ENCODE measurements at regions not wholly inside any gene's neighbourhood (a gene's known extent, or its start where the extent isn't known, plus 50 kb on each side); places are given as distances from the start of the nearest gene placed in this dataset.

DNA sequence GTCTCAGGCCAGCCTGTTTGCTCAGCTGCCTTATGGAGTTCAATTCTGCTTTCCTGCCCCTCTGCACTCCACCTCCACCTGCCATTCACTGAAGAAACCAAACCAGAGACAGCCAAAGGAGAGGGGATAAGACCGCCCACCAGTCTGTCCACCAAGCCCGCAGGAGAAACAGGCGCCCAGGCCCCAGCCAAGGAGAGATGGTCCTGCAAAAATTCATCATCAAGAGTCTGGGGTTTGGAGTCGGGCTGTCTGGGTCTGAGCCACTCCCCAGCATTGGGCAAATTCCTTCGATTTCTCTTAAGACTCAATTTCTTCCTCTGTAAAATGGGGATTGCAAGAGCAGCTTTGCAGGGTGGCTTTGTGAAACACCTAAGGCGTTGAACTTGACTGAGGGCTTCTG lies 121.4 kb upstream of the RUNX3 start:
- H3K4me1 ChIP-seq (ENCODE audit: insufficient read depth): no peaks in the 10 kb centered on the region
- H4K20me1 ChIP-seq (ENCODE audit: insufficient read depth, poor library complexity, severe bottlenecking): no peaks in the 10 kb centered on the region
- H3K27ac ChIP-seq: no peak overlapping the region
- H3K4me2 ChIP-seq: no peak overlapping the region
- no peaks in the 10 kb centered on the region for H3K9me3 ChIP-seq (ENCODE audit: low read depth)
- H3K27me3 ChIP-seq: no peaks in the 10 kb centered on the region
- no peak overlapping the region for H3K4me3 ChIP-seq
- WGBS (ENCODE audit: low lambda C conversion rate, missing lambda C conversion rate): 81% methylated on average over 6 of the region's 6 CpGs
- DNase-seq (ENCODE audit: low spot score): no peak
- no peaks in the 10 kb centered on the region for H3K79me2 ChIP-seq
- H2AFZ ChIP-seq: no peak overlapping the region
- no peaks in the 10 kb centered on the region for H3K36me3 ChIP-seq (replicated peaks; ENCODE audit: insufficient read depth, low read depth)
- no peaks in the 10 kb centered on the region for H3K9me2 ChIP-seq (replicated peaks; ENCODE audit: insufficient read depth)
- no peak for TF ChIP-seq EZH2phosphoT487 (IDR thresholded peaks at IDR 0.05; ENCODE audit: low read depth, severe bottlenecking, unreplicated experiment)
- no peak for TF ChIP-seq EZH2 (IDR thresholded peaks at IDR 0.05; ENCODE audit: borderline replicate concordance)
- TF ChIP-seq, protein P1, sequence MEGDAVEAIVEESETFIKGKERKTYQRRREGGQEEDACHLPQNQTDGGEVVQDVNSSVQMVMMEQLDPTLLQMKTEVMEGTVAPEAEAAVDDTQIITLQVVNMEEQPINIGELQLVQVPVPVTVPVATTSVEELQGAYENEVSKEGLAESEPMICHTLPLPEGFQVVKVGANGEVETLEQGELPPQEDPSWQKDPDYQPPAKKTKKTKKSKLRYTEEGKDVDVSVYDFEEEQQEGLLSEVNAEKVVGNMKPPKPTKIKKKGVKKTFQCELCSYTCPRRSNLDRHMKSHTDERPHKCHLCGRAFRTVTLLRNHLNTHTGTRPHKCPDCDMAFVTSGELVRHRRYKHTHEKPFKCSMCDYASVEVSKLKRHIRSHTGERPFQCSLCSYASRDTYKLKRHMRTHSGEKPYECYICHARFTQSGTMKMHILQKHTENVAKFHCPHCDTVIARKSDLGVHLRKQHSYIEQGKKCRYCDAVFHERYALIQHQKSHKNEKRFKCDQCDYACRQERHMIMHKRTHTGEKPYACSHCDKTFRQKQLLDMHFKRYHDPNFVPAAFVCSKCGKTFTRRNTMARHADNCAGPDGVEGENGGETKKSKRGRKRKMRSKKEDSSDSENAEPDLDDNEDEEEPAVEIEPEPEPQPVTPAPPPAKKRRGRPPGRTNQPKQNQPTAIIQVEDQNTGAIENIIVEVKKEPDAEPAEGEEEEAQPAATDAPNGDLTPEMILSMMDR (IDR thresholded peaks at IDR 0.05; ENCODE audit: poor library complexity): no peak

DNA sequence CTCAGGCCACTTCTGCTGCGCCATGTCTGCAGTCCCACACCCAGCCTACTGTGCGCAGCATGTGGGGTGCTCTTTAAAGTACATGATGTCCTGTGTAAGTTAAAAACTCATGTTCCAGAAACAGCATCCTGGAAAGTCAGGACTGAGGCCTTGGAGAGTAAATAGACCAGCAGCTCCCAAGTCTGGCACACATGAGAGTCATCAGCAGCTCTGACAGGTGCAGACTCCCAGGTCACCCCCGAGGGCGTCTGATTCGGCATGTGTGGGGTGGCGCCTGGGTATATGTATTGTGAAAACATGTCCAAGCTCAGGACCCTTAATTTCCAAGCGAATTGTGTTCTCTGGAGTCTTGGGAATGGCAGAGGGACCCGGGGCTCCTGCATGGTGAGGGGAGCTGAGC lies 120.1 kb upstream of the RUNX3 start:
- WGBS (ENCODE audit: low lambda C conversion rate, missing lambda C conversion rate): 88% methylated on average over 8 of the region's 8 CpGs

DNA sequence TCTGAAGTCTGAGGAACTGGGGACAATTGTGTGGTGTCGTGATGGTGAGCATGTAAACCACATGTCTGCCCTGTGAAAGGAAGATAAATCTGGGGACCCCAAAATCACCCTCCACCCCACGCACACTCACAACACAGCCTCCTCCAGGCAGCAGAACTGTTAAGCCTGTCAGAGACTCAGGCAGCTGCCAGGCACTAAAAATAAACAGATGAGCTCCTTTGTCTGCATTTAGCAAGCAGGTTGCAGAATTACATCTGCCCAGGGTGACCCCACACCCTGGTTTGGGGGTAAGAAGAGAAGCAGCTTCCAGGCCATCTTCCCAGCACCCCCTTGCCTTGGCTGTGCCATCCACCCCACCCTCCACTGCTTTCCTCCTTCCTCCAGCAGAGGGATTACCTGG lies 119.1 kb upstream of the RUNX3 start:
- no peak overlapping the region for H3K4me3 ChIP-seq
- H3K27ac ChIP-seq: no peak overlapping the region
- no peak overlapping the region for H3K4me2 ChIP-seq
- H3K9me3 ChIP-seq (ENCODE audit: low read depth): no peaks in the 10 kb centered on the region
- H3K36me3 ChIP-seq (replicated peaks; ENCODE audit: insufficient read depth, low read depth): no peaks in the 10 kb centered on the region
- no peaks in the 10 kb centered on the region for H4K20me1 ChIP-seq (ENCODE audit: insufficient read depth, poor library complexity, severe bottlenecking)
- H3K27me3 ChIP-seq: no peaks in the 10 kb centered on the region
- TF ChIP-seq, protein P1 (IDR thresholded peaks at IDR 0.05; ENCODE audit: poor library complexity): no peak
- no peak for TF ChIP-seq EZH2 (IDR thresholded peaks at IDR 0.05; ENCODE audit: borderline replicate concordance)
- no peak for TF ChIP-seq EZH2phosphoT487 (IDR thresholded peaks at IDR 0.05; ENCODE audit: low read depth, severe bottlenecking, unreplicated experiment)
- H3K9me2 ChIP-seq (replicated peaks; ENCODE audit: insufficient read depth): no peaks in the 10 kb centered on the region
- no peaks in the 10 kb centered on the region for H3K4me1 ChIP-seq (ENCODE audit: insufficient read depth)
- no peak overlapping the region for H2AFZ ChIP-seq
- H3K79me2 ChIP-seq: no peaks in the 10 kb centered on the region
- 80% methylated on average over 2 of the region's 2 CpGs for WGBS (ENCODE audit: low lambda C conversion rate, missing lambda C conversion rate)
- no peak for DNase-seq (ENCODE audit: low spot score)

More for the DNA sequence above, 120.1 kb upstream of the RUNX3 start:
- Histone ChIP-seq H4K20me1 (ENCODE audit: insufficient read depth, poor library complexity, severe bottlenecking) (no peaks in the 10 kb centered on the region), H3K4me3 (no peak overlapping the region), H3K27me3 (no peaks in the 10 kb centered on the region), H3K4me1 (ENCODE audit: insufficient read depth) (no peaks in the 10 kb centered on the region), H2AFZ (no peak overlapping the region), H3K27ac (no peak overlapping the region), H3K36me3 (replicated peaks; ENCODE audit: insufficient read depth, low read depth) (no peaks in the 10 kb centered on the region), H3K9me3 (ENCODE audit: low read depth) (no peaks in the 10 kb centered on the region), H3K79me2 (no peaks in the 10 kb centered on the region), H3K4me2 (no peak overlapping the region), H3K9me2 (replicated peaks; ENCODE audit: insufficient read depth) (no peaks in the 10 kb centered on the region)
- TF ChIP-seq, protein P1 (IDR thresholded peaks at IDR 0.05; ENCODE audit: poor library complexity): no peak
- TF ChIP-seq EZH2phosphoT487 (IDR thresholded peaks at IDR 0.05; ENCODE audit: low read depth, severe bottlenecking, unreplicated experiment) (no peak), EZH2 (IDR thresholded peaks at IDR 0.05; ENCODE audit: borderline replicate concordance) (no peak)
- DNase-seq (ENCODE audit: low spot score): no peak

DNA sequence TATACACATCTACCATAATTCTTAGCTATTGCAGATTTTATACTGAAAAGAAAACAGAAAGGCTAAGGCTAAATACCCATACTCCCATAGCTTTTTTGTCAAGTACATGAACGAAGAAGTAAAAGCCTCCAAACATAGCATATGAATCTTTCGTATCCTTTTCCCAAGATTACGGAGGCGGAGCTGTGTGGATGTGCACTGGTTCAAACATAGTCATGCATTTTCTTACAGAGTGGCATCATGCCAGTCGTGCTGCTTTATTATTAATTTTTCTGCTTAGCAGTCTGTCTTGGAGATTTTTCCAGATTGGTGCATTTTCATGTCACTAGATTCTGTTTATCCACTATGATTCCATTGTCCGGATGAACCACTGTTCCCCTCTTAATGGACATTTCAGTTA lies 118.7 kb upstream of the RUNX3 start:
- 90% methylated on average over 6 of the region's 6 CpGs for WGBS (ENCODE audit: low lambda C conversion rate, missing lambda C conversion rate)
- Histone ChIP-seq H2AFZ (no peak overlapping the region), H3K4me3 (no peak overlapping the region), H3K9me2 (replicated peaks; ENCODE audit: insufficient read depth) (no peaks in the 10 kb centered on the region), H3K9me3 (ENCODE audit: low read depth) (no peaks in the 10 kb centered on the region), H4K20me1 (ENCODE audit: insufficient read depth, poor library complexity, severe bottlenecking) (no peaks in the 10 kb centered on the region), H3K79me2 (no peaks in the 10 kb centered on the region), H3K27ac (no peak overlapping the region), H3K36me3 (replicated peaks; ENCODE audit: insufficient read depth, low read depth) (no peaks in the 10 kb centered on the region), H3K27me3 (no peaks in the 10 kb centered on the region), H3K4me2 (no peak overlapping the region), H3K4me1 (ENCODE audit: insufficient read depth) (no peaks in the 10 kb centered on the region)
- DNase-seq (ENCODE audit: low spot score): no peak
- no peak for TF ChIP-seq EZH2phosphoT487 (IDR thresholded peaks at IDR 0.05; ENCODE audit: low read depth, severe bottlenecking, unreplicated experiment)
- TF ChIP-seq, protein P1 (IDR thresholded peaks at IDR 0.05; ENCODE audit: poor library complexity): no peak
- TF ChIP-seq EZH2 (IDR thresholded peaks at IDR 0.05; ENCODE audit: borderline replicate concordance): no peak
